ENCODE measurements at regions not wholly inside any gene's neighbourhood (a gene's known extent, or its start where the extent isn't known, plus 50 kb on each side); places are given as distances from the start of the nearest gene placed in this dataset.

- no CpG with 5 or more reads among the region's 1 CpG for WGBS (ENCODE audit: insufficient coverage)
- no peaks in the 10 kb centered on the region for H3K36me3 Mint-ChIP-seq
These were observed 1527.7 kb upstream of the CDH8 start for GRCh38 chr16:63563819-63564505.

GRCh38 chr16:63553980-63554379, 1517.7 kb upstream of the CDH8 start:
- no peak overlapping the region for H3K4me3 Mint-ChIP-seq
- intact Hi-C loops (cut with micrococcal nuclease): no loop called here
- TF ChIP-seq CTCF (IDR thresholded peaks at IDR 0.05): no peak
- Histone ChIP-seq H3K36me3 (ENCODE audit: control insufficient read depth, insufficient read depth, low read length) (no peaks in the 10 kb centered on the region), H3K27ac (ENCODE audit: low read length) (no peak overlapping the region), H3K27me3 (ENCODE audit: control insufficient read depth, insufficient read depth, low read length) (no peaks in the 10 kb centered on the region), H3K4me3 (ENCODE audit: low read length) (no peak overlapping the region), H3K9me3 (ENCODE audit: control insufficient read depth, insufficient read depth, low read length) (no peaks in the 10 kb centered on the region), H3K4me1 (ENCODE audit: control insufficient read depth, insufficient read depth, low read length) (no peaks in the 10 kb centered on the region)
- DNase-seq: no peak
- H3K4me1 Mint-ChIP-seq: no peaks in the 10 kb centered on the region
- H3K27me3 Mint-ChIP-seq (ENCODE audit: low read depth in 2 of 2): no peaks in the 10 kb centered on the region
- no peak for ATAC-seq
- peaks cover 9 to 19% of the 10 kb centered on the region in 2 donors for H3K9me3 Mint-ChIP-seq
- no peaks in the 10 kb centered on the region for H3K36me3 Mint-ChIP-seq
- no peak overlapping the region for H3K27ac Mint-ChIP-seq
- WGBS (ENCODE audit: insufficient coverage): 82% methylated on average over 1 of the region's 1 CpG

More at GRCh38 chr16:63563819-63564505, 1527.7 kb upstream of the CDH8 start:
- H3K4me1 ChIP-seq (ENCODE audit: control insufficient read depth, insufficient read depth, low read length): no peaks in the 10 kb centered on the region
- Mint-ChIP-seq H3K9me3 (peaks cover 20 to 21% of the 10 kb centered on the region in 2 donors), H3K27me3 (ENCODE audit: low read depth in 2 of 2) (no peaks in the 10 kb centered on the region), H3K4me3 (no peak overlapping the region), H3K4me1 (no peaks in the 10 kb centered on the region), H3K27ac (no peak overlapping the region)
- no peak for TF ChIP-seq CTCF (IDR thresholded peaks at IDR 0.05)
- no peak overlapping the region for H3K27ac ChIP-seq (ENCODE audit: low read length)
- no peaks in the 10 kb centered on the region for H3K36me3 ChIP-seq (ENCODE audit: control insufficient read depth, insufficient read depth, low read length)
- no peaks in the 10 kb centered on the region for H3K27me3 ChIP-seq (ENCODE audit: control insufficient read depth, insufficient read depth, low read length)
- H3K4me3 ChIP-seq (ENCODE audit: low read length): no peak overlapping the region
- H3K9me3 ChIP-seq (ENCODE audit: control insufficient read depth, insufficient read depth, low read length): no peaks in the 10 kb centered on the region
- DNase-seq: no peak
- intact Hi-C loops (cut with micrococcal nuclease): no loop called here
- ATAC-seq: no peak

- Mint-ChIP-seq H3K4me3 (no peak overlapping the region), H3K27ac (no peak overlapping the region)
- H3K4me3 ChIP-seq (ENCODE audit: low read length): no peak overlapping the region
These were observed 1503.0 kb upstream of the CDH8 start for GRCh38 chr16:63539276-63539675.

More at GRCh38 chr16:63539276-63539675, 1503.0 kb upstream of the CDH8 start:
- Mint-ChIP-seq H3K4me1 (no peaks in the 10 kb centered on the region), H3K9me3 (peaks cover 10 to 13% of the 10 kb centered on the region in 2 donors), H3K27me3 (ENCODE audit: low read depth in 2 of 2) (no peaks in the 10 kb centered on the region), H3K36me3 (no peaks in the 10 kb centered on the region)
- H3K27me3 ChIP-seq (ENCODE audit: control insufficient read depth, insufficient read depth, low read length): no peaks in the 10 kb centered on the region
- DNase-seq: no peak
- intact Hi-C loops (cut with micrococcal nuclease): no loop called here
- no peak for ATAC-seq
- no peaks in the 10 kb centered on the region for H3K9me3 ChIP-seq (ENCODE audit: control insufficient read depth, insufficient read depth, low read length)
- 90% methylated on average over 1 of the region's 2 CpGs for WGBS (ENCODE audit: insufficient coverage)
- no peaks in the 10 kb centered on the region for H3K4me1 ChIP-seq (ENCODE audit: control insufficient read depth, insufficient read depth, low read length)
- H3K27ac ChIP-seq (ENCODE audit: low read length): no peak overlapping the region
- no peaks in the 10 kb centered on the region for H3K36me3 ChIP-seq (ENCODE audit: control insufficient read depth, insufficient read depth, low read length)
- TF ChIP-seq CTCF (IDR thresholded peaks at IDR 0.05): no peak

Measured in natural killer cell (primary cell).